ENCODE measurements at regions not wholly inside any gene's neighbourhood (a gene's known extent, or its start where the extent isn't known, plus 50 kb on each side); places are given as distances from the start of the nearest gene placed in this dataset.
"Not testable (repeated sequence)": the region's sequence is repeated elsewhere in the genome, so short reads cannot be mapped to it uniquely, and the experiment has no call there.

DNA sequence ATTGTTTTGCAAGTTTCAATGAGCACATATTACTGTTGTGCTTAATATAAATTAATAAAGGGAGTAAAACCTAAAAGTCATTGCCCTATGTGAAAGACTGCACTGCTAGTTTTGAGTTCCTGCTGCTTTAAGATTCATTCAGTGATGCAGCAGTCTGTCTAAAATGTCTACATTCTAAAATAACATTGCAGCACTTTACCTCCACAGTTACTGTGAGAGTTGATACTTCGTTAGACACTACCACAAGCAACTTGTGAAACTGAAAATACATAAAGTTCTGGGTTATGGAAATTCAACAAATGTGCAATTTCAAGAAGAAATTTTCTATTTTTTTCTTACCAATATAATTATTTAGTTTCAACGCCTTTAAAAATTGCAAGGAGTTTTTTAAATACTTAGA is 1175.2 kb upstream of the DIAPH2 start:
- Histone ChIP-seq H2AFZ (ENCODE audit: low read length) (no peak overlapping the region), H3K36me3 (ENCODE audit: low read depth, low read length) (no peaks in the 10 kb centered on the region), H3K4me2 (ENCODE audit: low read length) (no peak overlapping the region), H3K4me1 (ENCODE audit: insufficient read depth, low read length) (no peaks in the 10 kb centered on the region), H4K20me1 (ENCODE audit: low read length) (no peaks in the 10 kb centered on the region), H3K9me2 (replicated peaks; ENCODE audit: low read length) (no peaks in the 10 kb centered on the region), H3K9me3 (ENCODE audit: low read length) (no peaks in the 10 kb centered on the region), H3K79me2 (ENCODE audit: low read length) (no peaks in the 10 kb centered on the region), H3K27me3 (ENCODE audit: low read length) (no peaks in the 10 kb centered on the region), H3K27ac (ENCODE audit: low read length) (no peak overlapping the region), H3F3A (ENCODE audit: low read length, unreplicated experiment) (no peaks in the 10 kb centered on the region), H3K9ac (ENCODE audit: low read length) (no peak overlapping the region), H3K4me3 (ENCODE audit: low read length) (no peak overlapping the region)
- ChIA-PET CTCF (no interaction called here), POLR2A (ENCODE audit: unreplicated experiment) (no interaction called here)
- intact Hi-C loops (cut with micrococcal nuclease): no loop called here
- BruUV-seq (replicated peaks): no TSS peak
- DNase-seq: no peak
- no peak for ATAC-seq
- TF ChIP-seq, protein P1, sequence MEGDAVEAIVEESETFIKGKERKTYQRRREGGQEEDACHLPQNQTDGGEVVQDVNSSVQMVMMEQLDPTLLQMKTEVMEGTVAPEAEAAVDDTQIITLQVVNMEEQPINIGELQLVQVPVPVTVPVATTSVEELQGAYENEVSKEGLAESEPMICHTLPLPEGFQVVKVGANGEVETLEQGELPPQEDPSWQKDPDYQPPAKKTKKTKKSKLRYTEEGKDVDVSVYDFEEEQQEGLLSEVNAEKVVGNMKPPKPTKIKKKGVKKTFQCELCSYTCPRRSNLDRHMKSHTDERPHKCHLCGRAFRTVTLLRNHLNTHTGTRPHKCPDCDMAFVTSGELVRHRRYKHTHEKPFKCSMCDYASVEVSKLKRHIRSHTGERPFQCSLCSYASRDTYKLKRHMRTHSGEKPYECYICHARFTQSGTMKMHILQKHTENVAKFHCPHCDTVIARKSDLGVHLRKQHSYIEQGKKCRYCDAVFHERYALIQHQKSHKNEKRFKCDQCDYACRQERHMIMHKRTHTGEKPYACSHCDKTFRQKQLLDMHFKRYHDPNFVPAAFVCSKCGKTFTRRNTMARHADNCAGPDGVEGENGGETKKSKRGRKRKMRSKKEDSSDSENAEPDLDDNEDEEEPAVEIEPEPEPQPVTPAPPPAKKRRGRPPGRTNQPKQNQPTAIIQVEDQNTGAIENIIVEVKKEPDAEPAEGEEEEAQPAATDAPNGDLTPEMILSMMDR (conservative IDR thresholded peaks at IDR 0.05; ENCODE audit: low read depth, low read length): no peak
- TF ChIP-seq EZH2phosphoT487 (IDR thresholded peaks at IDR 0.05; ENCODE audit: borderline replicate concordance, low read length) (no peak), EZH2 (IDR thresholded peaks at IDR 0.05; ENCODE audit: low read length, unreplicated experiment) (no peak)

DNA sequence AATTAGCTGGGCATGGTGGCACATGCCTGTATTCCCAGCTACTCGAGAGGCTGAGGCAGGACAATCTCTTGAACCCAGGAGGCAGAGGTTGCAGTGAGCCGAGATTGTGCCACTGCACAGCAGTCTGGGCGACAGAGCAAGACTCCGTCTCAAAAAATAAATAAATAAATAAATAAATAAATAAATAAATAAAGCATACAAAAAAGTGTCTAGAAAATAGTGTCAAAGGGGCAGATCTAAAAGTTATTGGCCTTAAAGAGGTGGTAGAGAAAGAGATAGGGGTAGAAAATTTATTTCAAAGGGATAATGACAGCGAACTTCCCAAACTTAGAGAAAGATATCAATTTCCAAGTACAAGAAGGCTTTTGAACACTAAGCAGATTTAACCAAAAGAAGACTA is 1160.6 kb upstream of the DIAPH2 start:
- intact Hi-C loops (cut with micrococcal nuclease): not testable (repeated sequence)

DNA sequence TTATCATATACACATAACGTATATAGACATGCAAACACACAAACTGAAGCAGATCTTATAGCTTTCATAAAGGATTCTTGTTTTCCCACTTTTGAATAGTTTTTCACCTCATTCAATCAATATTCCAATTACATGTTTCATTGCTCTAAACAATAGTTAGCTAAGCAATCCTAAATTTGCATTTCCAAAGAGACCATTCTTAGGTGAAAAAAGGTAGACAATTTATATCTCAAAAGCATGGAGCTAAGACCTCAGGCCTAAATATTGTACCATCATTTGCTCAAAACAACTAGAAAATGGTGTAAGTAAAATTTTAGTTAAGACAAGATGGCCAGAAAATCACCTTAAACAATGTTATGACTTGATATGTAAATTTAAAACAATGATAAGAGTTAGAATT is 1148.5 kb upstream of the DIAPH2 start:
- ATAC-seq (no peak), DNase-seq (no peak)
- H3K9me3 ChIP-seq (ENCODE audit: low read length): no peaks in the 10 kb centered on the region; the same call in 1 of the 2 replicates
- H3K27ac ChIP-seq (ENCODE audit: low read length): no peak overlapping the region
- TF ChIP-seq, protein P1 (conservative IDR thresholded peaks at IDR 0.05; ENCODE audit: low read depth, low read length): no peak
- TF ChIP-seq EZH2 (IDR thresholded peaks at IDR 0.05; ENCODE audit: low read length, unreplicated experiment) (no peak), EZH2phosphoT487 (IDR thresholded peaks at IDR 0.05; ENCODE audit: borderline replicate concordance, low read length) (no peak)
- no peak overlapping the region for H3K9ac ChIP-seq (ENCODE audit: low read length)
- H4K20me1 ChIP-seq (ENCODE audit: low read length): no peaks in the 10 kb centered on the region
- POLR2A ChIA-PET (ENCODE audit: unreplicated experiment): no interaction called here
- no peak overlapping the region for H2AFZ ChIP-seq (ENCODE audit: low read length)
- H3F3A ChIP-seq (ENCODE audit: low read length, unreplicated experiment): no peaks in the 10 kb centered on the region
- H3K4me2 ChIP-seq (ENCODE audit: low read length): no peak overlapping the region
- H3K9me2 ChIP-seq (replicated peaks; ENCODE audit: low read length): no peaks in the 10 kb centered on the region
- H3K79me2 ChIP-seq (ENCODE audit: low read length): no peaks in the 10 kb centered on the region
- no peaks in the 10 kb centered on the region for H3K36me3 ChIP-seq (ENCODE audit: low read depth, low read length)
- CTCF ChIA-PET: no interaction called here
- intact Hi-C loops (cut with micrococcal nuclease): no loop called here
- H3K4me3 ChIP-seq (ENCODE audit: low read length): no peak overlapping the region
- no TSS peak for BruUV-seq (replicated peaks)
- H3K27me3 ChIP-seq (ENCODE audit: low read length): no peaks in the 10 kb centered on the region
- H3K4me1 ChIP-seq (ENCODE audit: insufficient read depth, low read length): no peaks in the 10 kb centered on the region

More for the DNA sequence above, 1160.6 kb upstream of the DIAPH2 start:
- H3K4me1 ChIP-seq (ENCODE audit: insufficient read depth, low read length); H3K27ac ChIP-seq (ENCODE audit: low read length); ATAC-seq; H3K4me3 ChIP-seq (ENCODE audit: low read length); DNase-seq; H3K9ac ChIP-seq (ENCODE audit: low read length); BruUV-seq (replicated peaks); H3K27me3 ChIP-seq (ENCODE audit: low read length); CTCF ChIA-PET; H3K36me3 ChIP-seq (ENCODE audit: low read depth, low read length); H3K9me2 ChIP-seq (replicated peaks; ENCODE audit: low read length); H3K4me2 ChIP-seq (ENCODE audit: low read length); H3K79me2 ChIP-seq (ENCODE audit: low read length); POLR2A ChIA-PET (ENCODE audit: unreplicated experiment); H3K9me3 ChIP-seq (ENCODE audit: low read length); H4K20me1 ChIP-seq (ENCODE audit: low read length); H2AFZ ChIP-seq (ENCODE audit: low read length); H3F3A ChIP-seq (ENCODE audit: low read length, unreplicated experiment): not testable (repeated sequence)
